Thyroid gland (tissue), 4 donors: ENCODE measurements at regions not wholly inside any gene's neighbourhood (a gene's known extent, or its start where the extent isn't known, plus 50 kb on each side); places are given as distances from the start of the nearest gene placed in this dataset.
A peak's percentile ranks its signal among the peaks of the same experiment; 100 is the strongest.

Experiments
- POLR2A ChIP-seq, 2 donors: fragments of 450-650 bp; IDR thresholded peaks; one replicate each; pipeline ENCODE4 v1.6.1; 2017; ENCODE audit warnings: antibody characterized with exemption in 2 of 2, mild to moderate bottlenecking in 2 of 2, moderate library complexity in 1 of 2
- TF ChIP-seq, protein P1 (sequence below), 6 experiments: fragments of 200-600 bp in 3 of 6; fragments of 450-650 bp in 3 of 6; sonication (generic) in 3 of 6; IDR thresholded peaks; one replicate each; pipeline ENCODE4 v1.5.1; 2016 to 2019; ENCODE audit warnings: antibody characterized with exemption in 6 of 6, mild to moderate bottlenecking in 2 of 6, inconsistent platforms in 1 of 6, moderate library complexity in 1 of 6

DNA sequence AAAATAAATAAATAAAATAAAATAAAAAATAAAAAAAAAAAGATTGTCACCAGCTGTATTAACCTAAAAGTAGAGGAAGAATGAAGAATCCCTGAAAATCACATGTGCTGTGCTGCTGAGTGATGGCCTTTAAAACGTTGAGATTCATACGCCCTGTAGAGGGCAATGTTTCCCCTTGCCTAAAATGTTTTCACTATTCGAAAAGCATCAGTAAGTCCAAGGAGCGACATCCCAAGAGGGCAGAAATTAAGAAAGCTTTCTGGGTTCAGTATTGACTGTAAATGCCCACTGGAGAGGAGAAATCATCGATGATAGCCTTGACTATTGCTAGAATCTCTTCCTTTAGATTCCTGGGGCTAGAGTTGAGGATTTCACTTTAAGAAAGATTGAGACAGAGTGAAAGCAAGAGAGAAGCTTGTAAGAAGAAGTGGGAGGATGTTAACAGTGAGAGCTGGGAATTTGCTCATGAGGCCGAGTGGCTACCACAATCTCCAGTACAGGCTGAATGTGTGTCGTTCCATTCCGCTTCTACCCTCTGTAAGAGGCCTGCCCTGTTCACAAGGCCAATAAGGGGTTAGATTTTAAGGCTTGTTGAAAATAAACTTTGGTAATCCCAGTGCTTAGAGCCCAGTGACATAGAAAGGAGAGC is 170.8 kb upstream of the FAM20A start:
- TF ChIP-seq, protein P1, sequence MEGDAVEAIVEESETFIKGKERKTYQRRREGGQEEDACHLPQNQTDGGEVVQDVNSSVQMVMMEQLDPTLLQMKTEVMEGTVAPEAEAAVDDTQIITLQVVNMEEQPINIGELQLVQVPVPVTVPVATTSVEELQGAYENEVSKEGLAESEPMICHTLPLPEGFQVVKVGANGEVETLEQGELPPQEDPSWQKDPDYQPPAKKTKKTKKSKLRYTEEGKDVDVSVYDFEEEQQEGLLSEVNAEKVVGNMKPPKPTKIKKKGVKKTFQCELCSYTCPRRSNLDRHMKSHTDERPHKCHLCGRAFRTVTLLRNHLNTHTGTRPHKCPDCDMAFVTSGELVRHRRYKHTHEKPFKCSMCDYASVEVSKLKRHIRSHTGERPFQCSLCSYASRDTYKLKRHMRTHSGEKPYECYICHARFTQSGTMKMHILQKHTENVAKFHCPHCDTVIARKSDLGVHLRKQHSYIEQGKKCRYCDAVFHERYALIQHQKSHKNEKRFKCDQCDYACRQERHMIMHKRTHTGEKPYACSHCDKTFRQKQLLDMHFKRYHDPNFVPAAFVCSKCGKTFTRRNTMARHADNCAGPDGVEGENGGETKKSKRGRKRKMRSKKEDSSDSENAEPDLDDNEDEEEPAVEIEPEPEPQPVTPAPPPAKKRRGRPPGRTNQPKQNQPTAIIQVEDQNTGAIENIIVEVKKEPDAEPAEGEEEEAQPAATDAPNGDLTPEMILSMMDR (IDR thresholded peaks at IDR 0.05) = peak in 4 of 6 experiments; percentile 52 to 71 (median 66)
- no peak for TF ChIP-seq POLR2A (IDR thresholded peaks at IDR 0.05)
